CD4-positive, alpha-beta T cell treated with Interleukin-1 beta for 1 hour (primary cell): ENCODE measurements at regions not wholly inside any gene's neighbourhood (a gene's known extent, or its start where the extent isn't known, plus 50 kb on each side); places are given as distances from the start of the nearest gene placed in this dataset.

Experiments used
- DNase-seq, 2 donors: peaks; one replicate each; pipeline ENCODE4 v3.0.0-alpha.2; 2020 to 2022

GRCh38 chr17:79440251-79440650 lies 170.6 kb downstream of the RBFOX3 start:
- no peak for DNase-seq

- no peak for DNase-seq
Observed at GRCh38 chr17:79439493-79439892, 171.4 kb downstream of the RBFOX3 start.

GRCh38 chr17:79438546-79439334 lies 172.1 kb downstream of the RBFOX3 start:
- DNase-seq = no peak

- no peak for DNase-seq
Observed at GRCh38 chr17:79438058-79438457, 172.8 kb downstream of the RBFOX3 start.

GRCh38 chr17:79437081-79437480 lies 173.8 kb downstream of the RBFOX3 start:
- no peak for DNase-seq

GRCh38 chr17:79435962-79436361 lies 174.9 kb downstream of the RBFOX3 start:
- DNase-seq = no peak

- no peak for DNase-seq
Observed at GRCh38 chr17:79435296-79435695, 175.6 kb downstream of the RBFOX3 start.

GRCh38 chr17:79434215-79434614 lies 176.6 kb downstream of the RBFOX3 start:
- DNase-seq = no peak

GRCh38 chr17:79433379-79433778 lies 177.5 kb downstream of the RBFOX3 start:
- DNase-seq = no peak

- DNase-seq = no peak
Observed at GRCh38 chr17:79431175-79431574, 179.7 kb downstream of the RBFOX3 start.

- no peak for DNase-seq
Observed at GRCh38 chr17:79429864-79430494, 180.9 kb downstream of the RBFOX3 start.

GRCh38 chr17:79428988-79429387 lies 181.9 kb downstream of the RBFOX3 start:
- DNase-seq = no peak

GRCh38 chr17:79427621-79428539 lies 183.0 kb downstream of the RBFOX3 start:
- DNase-seq = no peak

- no peak for DNase-seq
Observed at GRCh38 chr17:79425686-79426085, 185.2 kb downstream of the RBFOX3 start.

- DNase-seq = no peak
Observed at GRCh38 chr17:79424471-79425185, 186.2 kb downstream of the RBFOX3 start.

GRCh38 chr17:79423811-79424465 lies 186.9 kb downstream of the RBFOX3 start:
- DNase-seq = no peak

GRCh38 chr17:79422236-79422635 lies 188.6 kb downstream of the RBFOX3 start:
- DNase-seq = no peak

GRCh38 chr17:79420318-79421243 lies 190.3 kb downstream of the RBFOX3 start:
- no peak for DNase-seq

- no peak for DNase-seq
Observed at GRCh38 chr17:79417476-79417988, 193.3 kb downstream of the RBFOX3 start.

- DNase-seq = no peak
Observed at GRCh38 chr17:79415909-79416308, 194.9 kb downstream of the RBFOX3 start.

- no peak for DNase-seq
Observed at GRCh38 chr17:79415365-79415764, 195.5 kb downstream of the RBFOX3 start.
